ENCODE measurements at regions not wholly inside any gene's neighbourhood (a gene's known extent, or its start where the extent isn't known, plus 50 kb on each side); places are given as distances from the start of the nearest gene placed in this dataset.

DNA sequence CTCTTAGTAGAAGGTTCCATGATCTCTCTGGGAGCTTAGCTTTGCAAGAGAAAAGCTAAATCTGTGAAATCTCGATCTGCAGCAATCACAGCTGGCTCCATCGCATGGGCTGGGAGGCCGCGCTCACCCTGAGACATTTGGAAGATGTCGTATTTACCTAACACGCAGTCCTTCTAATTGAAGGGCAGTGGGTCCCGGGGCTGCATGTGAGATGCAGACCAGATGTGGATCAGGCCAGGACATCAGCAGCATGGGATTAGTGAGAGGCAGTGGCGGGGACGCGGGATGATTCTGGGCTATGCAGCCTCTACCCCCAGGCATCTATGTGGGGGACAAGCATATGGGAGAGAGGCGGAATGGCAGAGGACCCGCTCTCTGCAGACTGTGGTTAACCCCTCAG lies 312.4 kb upstream of the RTL1 start:
- ATAC-seq, result no peak
- DNase-seq, result no peak

DNA sequence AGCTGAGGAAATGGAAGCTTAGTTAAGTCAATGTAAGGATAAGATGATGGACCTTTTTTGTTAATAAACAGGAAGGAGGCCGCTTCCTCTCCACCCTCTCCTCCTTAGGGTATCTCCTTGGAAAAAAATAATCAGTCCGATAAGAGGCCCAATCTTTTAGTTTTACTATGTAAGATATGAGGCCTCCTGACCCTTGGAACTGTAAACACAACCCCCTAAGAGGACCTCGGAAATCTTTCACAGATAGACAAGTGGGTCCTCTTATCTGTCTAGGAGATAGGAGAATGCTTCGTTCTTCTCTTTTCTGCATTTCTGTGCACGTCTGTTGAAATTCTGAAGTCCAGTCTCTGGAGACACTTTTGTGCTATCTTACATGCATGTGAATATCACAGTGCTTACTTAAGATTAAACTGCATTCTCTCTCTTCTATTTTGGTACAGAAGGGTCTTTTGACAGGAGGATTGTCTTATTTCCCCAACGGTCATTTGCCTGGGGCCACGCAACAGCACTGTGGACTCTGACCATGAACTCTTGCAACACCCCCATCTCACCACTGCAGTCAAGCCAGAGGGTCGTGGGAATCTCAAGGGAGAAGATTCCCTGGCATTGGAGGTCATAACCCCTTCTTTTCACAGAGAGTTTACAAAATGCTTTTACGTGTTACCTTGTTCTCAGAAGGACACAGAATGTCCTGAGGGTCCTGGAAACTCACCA lies 313.0 kb upstream of the RTL1 start:
- no peak for DNase-seq
- ATAC-seq, result no peak

DNA sequence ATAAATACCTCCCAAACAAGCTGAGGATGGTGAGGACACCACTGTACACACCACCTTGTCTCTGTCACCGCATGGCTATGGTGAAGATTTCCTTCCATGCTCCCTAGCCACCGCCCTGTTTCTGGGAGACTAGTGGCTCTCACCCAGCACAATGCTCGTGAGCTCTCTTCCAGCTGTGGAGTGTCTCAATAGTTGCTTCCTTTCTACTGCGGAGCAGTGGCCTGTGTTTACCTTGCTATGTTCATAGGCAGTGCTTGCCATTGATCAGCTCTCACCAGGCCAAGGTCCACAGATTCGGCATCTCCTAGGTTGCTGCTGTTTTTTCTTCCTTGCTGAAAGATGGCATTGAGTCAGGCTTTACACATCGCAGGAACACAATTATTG lies 313.6 kb upstream of the RTL1 start:
- no peak for ATAC-seq

DNA sequence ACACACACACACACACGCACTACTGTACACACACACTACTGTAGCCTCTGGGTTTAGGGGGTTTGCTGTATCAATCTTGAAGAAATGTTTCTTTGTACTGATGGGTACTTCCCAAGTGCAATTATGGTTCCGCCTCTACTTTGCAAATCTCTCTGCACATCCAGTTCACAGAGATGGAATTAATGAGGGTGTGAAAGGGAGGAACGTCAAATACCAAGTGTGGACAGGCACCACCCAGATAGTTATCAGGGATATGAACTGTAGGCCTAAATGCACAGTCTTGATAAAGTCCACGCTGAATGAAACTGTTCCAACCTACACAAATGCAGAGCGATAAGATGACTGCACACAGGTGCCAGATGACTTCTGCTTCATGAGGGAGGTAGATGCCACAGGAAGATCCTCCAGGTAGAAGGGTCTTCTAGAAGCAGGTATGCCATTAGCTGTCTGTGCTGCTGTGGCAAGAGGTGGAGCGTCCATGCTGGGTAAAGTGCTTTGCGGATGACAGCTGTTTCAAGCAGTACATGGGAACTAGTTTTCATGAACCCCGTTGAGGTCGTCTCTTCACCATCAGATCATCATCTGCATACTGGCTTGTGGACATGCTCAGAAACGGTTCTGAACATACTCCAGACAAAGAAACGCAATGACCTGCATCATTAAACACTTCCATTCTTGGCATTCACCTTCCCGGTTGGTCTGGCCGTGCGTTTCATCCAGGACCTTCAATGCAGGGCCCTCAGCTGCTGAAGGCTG lies 314.3 kb upstream of the RTL1 start:
- ATAC-seq, result no peak
- DNase-seq, result no peak

More for the DNA sequence above, 313.6 kb upstream of the RTL1 start:
- no peak for DNase-seq

DNA sequence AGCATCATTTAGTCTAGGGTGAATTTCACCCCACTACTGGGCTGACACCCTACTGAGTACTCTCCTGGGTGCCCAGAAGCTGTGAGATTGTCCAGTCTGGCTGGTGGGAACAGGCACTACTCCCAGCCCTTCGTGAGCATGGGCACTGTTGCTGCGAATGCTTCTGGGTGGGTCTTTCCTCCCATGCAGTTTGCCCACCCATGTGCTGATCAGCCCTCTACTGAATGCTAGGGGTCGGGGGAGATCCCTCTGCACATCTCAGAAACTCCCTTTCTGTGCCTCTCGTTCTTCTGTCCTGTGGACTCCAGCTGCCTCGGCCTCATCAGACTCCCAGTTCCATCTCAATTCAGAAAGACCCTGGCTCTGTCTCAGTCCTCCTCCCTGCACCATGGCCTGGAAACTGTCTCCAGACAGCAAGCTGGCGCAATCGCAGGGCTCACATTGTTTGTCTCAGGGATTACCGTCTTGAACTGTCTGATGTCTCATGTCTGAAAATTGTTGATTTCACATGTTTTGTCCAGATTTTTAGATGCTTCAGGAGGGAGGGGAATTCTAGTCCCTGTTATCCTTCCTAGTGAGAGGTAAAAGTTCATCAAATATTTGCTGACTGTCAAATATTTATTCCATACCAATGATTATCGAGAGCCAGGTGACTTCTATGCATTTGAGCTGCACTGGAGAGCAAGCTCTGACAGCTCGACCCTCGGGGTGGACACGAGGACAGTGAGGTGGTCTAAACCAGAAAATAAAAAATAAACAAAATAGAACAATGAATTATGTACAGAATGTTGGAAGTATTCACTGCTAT lies 316.6 kb upstream of the RTL1 start:
- DNase-seq (no peak), ATAC-seq (no peak)

DNA sequence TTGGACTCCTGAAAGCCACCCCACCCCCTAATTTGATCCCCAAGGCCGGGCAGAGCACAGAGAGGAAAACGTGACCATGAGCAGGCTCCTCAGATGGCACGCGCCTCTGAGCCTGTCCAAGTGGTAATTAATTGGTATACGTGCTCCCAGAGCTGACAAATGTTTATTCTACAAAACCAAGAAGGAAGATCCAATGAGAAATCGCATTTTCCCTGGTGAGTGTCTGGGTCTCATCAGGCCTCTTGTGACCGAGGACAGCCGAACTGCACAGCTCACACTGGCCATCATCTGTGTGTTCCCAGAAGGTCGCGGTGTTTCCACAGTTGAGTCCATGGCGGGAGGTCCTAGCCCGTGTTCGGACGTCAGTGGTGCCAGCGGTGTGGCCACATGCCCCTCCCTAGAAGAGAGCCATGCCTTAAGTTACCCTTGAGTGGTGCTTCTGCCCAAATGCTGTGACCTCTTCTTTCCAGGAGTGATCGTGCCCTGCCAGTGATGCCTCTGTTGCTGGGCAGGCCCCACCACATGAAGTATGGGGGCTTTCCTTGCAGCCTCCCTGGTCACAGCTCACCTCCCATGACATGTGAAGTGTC lies 317.5 kb upstream of the RTL1 start:
- ATAC-seq (no peak), DNase-seq (no peak)

DNA sequence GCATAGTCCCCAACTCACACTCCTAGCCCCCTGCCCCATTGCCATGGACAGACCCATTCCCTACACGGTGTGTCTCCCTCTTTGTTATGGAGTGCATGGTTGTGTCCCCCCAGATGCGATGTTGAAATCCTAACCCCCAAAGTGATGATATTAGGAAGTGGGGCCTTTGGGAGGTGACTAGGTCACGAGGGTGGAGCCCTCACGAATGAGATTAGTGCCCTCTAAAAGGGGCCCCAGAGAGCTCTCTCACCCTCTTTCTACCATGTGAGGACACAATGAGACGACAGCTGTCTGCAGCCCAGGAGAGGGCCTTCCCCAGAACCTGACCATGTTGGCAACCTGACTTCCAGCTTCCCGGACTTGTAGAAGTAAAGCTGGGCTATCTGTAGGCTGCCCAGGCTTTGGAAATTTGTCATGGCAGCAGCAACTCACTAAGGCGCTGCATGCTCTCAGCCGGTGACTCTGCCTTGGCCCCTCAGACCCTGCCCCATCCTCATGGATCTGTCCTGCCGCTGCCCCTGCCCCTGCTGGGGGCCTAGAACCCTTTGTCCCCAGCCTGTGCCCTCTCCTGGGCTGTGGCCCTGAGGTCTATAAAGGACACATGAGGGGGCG lies 318.1 kb upstream of the RTL1 start:
- no peak for ATAC-seq
- DNase-seq, result no peak

DNA sequence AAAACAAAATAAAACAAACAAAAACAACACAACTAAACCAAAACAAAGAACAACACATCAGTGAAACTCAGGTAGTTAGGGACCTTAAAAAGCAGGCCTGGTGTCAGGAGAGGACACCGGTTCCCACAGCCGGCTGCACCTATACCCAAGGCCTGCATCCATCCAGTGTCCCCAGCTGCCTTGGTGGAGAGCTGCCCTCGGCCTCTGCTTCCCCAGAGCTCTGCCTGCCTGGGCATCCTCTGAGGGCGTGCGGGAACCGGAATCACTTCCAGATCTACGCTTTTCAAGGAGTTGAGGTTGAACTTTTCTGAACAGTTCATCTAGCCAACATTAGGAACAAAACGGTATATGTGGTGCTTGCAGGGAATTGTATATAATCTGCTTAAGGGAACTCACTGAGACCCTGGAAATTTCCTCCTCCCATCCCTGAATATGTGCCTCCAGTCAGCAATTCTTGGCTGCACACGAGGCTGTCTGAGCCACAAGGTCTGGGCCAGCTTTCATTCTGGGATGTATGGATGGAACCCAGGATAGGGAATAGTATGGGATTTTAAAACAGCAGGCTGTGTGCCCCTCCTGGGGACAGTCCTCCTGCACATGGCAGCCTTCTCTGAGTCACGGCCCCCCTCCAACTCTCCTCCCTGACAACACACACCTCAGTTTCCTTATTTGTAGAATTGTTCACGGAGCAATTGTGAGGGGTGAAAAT lies 319.0 kb upstream of the RTL1 start:
- ATAC-seq (no peak), DNase-seq (no peak)

DNA sequence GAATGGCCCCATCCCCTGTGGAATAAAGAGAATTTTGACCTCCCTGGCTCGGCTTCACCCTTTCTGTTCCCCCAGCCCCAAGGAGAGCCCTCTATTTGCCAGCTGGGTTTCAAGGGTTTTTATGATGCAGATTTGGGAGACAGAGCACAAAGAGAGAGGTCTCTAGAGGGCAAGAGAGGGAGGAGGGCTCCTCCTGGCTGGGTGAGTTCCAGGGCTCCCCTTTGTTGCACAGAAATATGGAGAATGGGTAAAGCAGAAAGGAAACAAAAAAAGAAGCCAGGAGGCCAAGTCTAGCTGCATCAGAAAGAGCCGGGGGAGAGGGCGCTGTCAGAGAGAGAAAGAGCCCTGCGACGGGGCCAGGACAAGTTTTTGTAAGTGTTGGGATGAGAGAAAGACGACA lies 319.6 kb upstream of the RTL1 start:
- DNase-seq (no peak), ATAC-seq (no peak)

DNA sequence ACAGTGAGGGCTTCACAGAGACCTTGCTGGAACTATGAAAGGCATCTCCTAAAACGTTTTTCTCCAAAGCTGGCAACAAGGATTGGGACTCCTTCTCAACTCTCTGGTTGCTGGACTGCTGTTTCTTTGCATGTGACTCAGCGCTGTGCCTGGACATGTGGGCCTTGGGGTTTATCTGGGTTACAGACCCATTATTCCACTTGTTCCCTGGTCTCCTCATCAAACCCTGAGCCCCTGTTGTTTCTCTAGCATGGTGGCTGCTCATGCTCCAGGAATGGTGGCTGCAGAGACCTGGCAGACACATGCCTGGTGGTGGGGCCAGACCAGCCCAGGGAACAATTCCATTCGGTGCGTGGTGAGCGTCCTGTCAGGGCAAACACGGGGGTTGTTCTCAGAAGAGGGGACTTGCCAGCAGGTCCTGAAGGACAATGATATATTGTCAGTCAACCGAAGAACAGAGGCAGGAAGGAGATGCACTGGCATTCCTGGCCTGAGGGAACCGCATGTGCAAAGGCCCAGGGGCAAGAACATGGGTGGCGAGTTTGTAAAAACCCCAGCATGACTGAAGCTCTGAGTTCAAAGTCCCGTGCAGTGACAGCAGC lies 320.1 kb upstream of the RTL1 start:
- DNase-seq (no peak), ATAC-seq (no peak)

DNA sequence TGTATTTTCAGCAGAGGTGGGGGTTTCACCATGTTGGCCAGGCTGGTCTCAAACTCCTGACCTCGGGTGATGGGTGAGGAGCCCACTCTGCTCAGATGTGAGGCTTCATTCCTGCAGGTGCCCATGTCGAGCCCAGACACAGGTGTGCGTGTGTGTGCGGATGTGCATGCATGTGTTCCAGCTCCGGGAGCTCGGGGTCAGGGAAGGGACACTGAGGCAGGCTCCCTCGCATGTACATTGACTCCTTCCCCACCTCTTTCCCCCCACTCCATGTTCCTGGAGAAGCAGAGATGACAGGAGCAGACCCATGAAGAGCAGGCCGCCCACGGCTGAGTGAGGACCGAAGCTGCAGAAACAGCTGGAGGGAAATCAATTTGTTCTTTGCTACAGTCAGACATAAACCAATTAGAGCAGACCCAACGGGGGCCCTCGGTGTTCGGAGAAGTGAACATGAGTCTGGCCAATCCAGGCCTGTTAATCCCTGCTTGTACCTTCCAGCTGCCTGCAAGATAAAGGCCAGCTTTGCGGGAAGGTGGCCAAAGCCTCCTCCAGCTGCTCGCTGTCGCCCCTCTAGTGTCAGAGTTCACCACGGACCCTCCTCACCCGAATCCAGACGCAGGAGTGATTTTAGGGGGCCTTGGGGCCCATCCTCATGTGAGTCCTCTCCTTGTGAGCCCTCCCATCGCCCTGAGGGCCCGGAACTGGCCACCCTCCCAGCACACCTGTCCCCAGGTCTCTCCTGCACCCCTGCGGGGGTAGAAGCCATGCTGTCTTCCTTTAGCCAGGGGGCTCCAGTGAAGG lies 321.0 kb upstream of the RTL1 start:
- ATAC-seq (no peak), DNase-seq (no peak)

DNA sequence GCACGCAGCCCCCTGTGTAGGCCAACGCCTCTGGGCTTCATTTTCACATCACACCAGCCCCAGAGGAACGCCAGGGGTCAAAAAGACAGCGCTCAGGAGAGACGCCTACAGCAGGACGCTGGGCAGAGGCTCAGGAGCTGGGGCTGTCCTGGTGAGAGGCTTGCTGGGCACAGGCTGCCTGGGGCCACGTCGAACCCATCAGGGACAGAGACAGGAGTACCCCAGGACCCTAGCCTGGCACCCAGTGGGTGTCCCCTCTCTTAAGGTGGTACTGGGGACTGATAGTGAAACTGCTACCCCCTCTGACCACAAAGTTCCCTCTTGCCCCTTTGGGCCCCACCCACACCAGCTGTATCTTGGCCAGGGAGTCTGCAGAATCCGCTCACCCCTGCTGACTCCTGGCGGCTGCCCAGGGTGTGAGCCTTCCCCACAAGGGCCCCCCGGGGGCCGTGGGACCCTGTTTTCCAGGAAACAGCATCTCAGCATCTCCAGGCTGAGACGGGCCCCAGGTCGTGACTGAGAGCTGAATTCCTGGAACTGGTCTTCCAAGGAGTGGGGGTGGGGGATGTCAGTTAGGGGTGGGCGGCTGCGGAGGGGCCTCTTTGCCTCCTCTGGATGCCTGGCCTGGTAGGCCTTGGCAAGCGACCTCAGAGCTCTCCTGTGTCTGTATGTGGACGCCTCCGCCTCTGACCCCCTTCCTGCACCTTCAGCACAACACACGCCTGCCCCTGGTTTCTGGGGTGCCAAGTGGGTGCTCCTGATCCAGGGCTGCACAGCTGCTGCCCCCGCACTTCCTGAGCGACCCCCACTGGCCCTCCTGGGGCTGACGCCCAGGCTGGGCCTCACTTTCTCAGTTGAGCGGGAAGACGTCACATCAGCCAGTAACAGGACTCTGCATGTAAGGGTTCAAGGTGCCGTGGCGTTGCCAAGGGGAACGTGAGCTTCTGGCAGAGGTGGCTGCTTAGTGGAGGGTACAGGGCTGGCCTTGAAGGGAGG lies 321.9 kb upstream of the RTL1 start:
- DNase-seq (no peak), ATAC-seq (no peak)

DNA sequence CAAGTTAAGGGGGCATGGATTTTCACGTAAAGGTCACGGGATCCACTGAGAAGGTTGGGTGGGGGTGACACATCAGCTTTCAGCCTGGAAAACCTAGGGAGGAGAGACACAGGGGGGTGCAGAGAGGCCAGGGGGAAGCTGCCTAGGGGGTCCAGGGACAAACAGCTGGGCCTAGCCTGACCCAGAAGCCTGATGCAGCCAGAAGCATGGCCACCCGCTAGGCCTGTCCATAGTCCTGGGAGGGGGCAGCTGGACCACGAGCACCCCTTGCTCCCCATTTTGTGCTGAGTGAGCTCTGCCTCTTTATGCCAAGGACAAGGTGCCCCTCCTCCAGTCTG lies 322.7 kb upstream of the RTL1 start:
- DNase-seq, result no peak
- ATAC-seq, result no peak

DNA sequence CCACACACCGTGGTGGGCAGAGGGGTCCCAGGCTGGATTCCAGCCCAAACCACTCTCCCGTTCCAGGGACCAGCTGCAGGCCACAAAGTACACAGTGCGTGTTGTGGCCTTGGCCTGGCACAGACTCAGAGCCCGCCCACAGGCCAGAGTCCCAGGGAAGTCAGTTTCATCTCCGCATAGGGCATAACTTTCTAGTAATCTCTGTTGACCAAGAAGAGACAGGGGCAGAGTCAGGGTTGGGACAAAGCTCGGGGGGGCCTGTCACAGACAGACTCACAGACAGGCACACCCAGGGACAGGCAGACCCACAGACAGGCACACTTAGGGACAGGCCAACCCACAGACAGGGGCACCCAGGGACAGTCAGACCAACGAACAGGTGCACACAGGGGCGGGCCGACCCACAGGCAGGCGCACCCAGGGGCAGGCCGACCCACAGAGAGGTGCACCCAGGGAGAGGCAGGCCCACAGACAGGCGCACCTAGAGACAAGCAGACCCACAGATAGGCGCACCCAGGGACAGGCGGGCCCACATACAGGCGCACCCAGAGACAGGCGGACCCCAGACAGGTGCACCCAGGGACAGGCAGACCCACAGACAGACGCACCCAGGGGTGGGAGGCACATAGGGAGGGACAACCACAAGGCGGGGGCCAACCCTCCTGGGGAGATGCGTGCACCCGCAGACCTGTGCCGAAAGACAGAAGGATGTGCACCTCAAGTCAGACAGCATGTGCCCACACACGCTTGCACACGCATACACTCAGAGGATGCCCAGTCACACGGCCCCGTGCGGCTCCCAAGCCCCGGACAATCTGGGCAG lies 323.3 kb upstream of the RTL1 start:
- ATAC-seq (no peak), DNase-seq (no peak)

DNA sequence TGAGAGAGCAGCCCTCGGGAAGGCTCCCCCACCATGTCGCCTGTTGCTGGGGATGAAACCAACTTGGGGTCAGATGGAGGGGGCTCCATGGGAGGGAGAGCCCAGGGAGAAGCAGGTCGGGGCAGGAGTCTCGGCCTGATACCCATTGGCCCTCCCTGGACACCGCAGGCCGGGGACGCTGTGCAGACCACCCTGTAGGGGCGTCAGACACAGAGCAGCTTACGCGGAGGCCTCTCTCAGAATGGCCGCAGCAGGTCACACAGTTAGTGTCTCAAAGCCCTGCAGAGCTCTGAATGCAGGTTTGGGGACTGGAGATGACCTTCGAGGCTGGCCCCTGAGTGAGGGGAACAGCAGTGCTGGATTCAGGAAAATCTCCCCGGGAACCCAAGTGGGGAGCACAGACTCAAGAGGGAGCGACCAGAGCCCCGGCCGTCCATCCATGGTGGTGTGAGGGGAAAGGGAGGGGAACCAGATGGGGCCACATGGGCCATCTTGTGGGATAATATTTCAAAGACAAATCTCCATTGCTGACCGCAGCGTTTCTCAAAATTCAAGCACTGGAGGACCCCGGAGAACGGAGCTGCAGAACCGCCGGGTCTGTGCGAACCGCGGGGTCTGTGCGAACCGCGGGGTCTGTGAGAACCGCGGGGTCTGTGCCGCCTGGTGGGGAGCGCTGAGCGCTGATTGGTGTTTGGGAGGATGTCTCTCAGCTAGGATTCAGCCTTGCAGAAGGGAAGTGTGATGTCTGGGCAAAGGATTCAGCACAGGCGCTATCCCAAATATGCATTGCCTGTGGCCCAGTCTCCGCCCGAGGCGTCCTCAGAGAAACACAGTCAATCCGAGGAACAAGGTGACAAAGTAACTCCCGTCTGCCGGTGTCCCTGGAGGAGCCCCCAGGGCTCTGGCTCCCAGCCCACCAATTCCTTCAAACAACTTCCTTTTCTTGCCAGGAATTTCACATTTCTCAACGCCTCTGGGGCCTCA lies 324.4 kb upstream of the RTL1 start:
- DNase-seq (no peak), ATAC-seq (no peak)

DNA sequence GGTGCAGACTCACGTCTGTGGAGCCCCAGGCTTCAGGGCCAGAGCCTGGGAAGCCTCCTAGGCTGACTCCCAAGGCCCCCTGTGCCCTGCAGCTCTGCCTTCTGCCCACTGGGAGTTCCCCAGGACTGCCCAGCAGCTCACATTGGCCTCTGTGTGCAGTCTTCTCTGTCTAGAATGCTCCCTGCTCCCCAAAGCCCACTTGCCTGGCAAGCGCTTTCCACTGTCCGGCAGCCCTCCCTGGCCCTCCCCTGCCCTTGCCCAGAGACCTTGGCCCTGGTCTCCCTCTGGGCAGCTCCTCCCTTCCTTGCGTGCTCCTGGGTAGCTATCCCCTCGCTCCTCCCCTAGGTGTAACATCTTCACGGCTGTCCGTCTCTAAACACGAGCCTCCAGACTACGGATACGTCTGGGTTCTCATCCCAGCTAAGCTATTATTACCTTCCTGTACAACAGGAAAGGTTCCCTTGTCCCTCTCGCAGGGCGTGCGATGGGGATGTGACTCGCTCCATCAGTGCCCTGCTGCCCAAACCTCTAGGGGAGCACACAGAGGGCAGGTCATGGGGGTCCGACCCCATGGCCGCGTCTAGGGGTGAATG lies 325.5 kb upstream of the RTL1 start:
- ATAC-seq (no peak), DNase-seq (no peak)

DNA sequence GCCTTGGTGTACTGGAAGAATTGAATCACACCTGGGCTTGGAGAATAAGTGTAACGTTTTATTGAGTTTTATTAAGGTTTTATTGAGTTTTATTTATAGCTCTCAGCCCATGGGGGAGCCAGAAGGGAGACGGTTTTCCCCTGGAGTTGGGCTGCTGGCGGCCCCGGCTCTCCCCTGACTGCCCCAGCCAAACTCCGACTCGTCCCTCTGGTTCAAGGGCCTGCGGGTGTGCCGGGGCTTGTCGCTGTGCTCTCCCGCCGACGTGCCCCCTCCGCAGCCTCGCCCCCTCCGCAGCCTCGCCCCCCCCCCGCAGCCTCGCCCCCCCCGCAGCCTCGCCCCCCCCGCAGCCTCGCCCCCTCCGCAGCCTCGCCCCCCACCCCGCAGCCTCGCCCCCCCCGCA lies 326.1 kb upstream of the RTL1 start:
- no peak for DNase-seq

More for the DNA sequence above, 326.1 kb upstream of the RTL1 start:
- ATAC-seq, result no peak
